ENCODE measurements at regions not wholly inside any gene's neighbourhood (a gene's known extent, or its start where the extent isn't known, plus 50 kb on each side); places are given as distances from the start of the nearest gene placed in this dataset.

DNA sequence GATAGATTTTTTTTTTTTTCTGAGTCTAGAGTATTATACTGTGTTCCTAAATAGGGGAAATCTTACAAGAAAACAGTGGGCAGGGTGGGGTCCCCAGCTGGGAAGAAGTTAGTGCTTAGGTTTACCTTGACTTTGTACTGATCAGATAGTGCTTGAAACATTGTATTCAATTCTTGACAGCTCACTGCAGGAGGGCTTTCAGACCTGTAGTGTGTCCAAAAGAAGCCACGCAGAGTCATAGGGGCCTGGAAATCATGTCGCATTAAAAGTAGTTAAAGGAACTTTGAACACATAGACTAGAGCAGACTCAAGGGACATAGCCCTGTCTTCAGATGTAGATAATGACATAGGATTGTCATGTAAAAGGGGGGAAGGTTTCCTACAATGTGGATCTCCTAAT is 215.4 kb upstream of the NR4A3 start:
- TF ChIP-seq KLF13 (tag; IDR thresholded peaks at IDR 0.05; ENCODE audit: borderline replicate concordance, low read depth) = no peak
- TF ChIP-seq, protein P1, sequence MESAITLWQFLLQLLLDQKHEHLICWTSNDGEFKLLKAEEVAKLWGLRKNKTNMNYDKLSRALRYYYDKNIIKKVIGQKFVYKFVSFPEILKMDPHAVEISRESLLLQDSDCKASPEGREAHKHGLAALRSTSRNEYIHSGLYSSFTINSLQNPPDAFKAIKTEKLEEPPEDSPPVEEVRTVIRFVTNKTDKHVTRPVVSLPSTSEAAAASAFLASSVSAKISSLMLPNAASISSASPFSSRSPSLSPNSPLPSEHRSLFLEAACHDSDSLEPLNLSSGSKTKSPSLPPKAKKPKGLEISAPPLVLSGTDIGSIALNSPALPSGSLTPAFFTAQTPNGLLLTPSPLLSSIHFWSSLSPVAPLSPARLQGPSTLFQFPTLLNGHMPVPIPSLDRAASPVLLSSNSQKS (CRISPR knock-in tag; IDR thresholded peaks at IDR 0.05) = no peak
- TF ChIP-seq, protein P2, sequence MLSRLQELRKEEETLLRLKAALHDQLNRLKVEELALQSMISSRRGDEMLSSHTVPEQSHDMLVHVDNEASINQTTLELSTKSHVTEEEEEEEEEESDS (CRISPR knock-in tag; IDR thresholded peaks at IDR 0.05) = no peak
- TF ChIP-seq, protein P3, sequence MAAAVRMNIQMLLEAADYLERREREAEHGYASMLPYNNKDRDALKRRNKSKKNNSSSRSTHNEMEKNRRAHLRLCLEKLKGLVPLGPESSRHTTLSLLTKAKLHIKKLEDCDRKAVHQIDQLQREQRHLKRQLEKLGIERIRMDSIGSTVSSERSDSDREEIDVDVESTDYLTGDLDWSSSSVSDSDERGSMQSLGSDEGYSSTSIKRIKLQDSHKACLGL (CRISPR knock-in tag; IDR thresholded peaks at IDR 0.05; ENCODE audit: borderline replicate concordance, poor library complexity, severe bottlenecking) = no peak
- TF ChIP-seq POU5F1 (IDR thresholded peaks at IDR 0.05; ENCODE audit: borderline replicate concordance, low read depth, low read length, partially characterized antibody) = no peak
- no peak for TF ChIP-seq PHB2 (IDR thresholded peaks at IDR 0.05; ENCODE audit: low read depth)
- H3K9me3 ChIP-seq (replicated peaks; ENCODE audit: control insufficient read depth, insufficient read depth, low read depth, low read length) = no peaks in the 10 kb centered on the region
- 0 out of 2 replicates have a peak, but pooled peaks cover 3% of the 10 kb centered on the region for H4K20me1 ChIP-seq (replicated peaks; ENCODE audit: control insufficient read depth, insufficient read depth, low read length)
- CTCF ChIA-PET (ENCODE audit: low intra/inter-chr PET ratio) = no interaction called here
- POLR2A ChIA-PET = no interaction called here
- in situ Hi-C loops (cut with MboI) (no loop called here), intact Hi-C loops (cut with micrococcal nuclease) (no loop called here)
- H3K9ac ChIP-seq (ENCODE audit: insufficient read depth in 1 of 2, low read depth in 2 of 2, low read length in 2 of 2) = no peak overlapping the region
- H3K36me3 ChIP-seq (ENCODE audit: control insufficient read depth, insufficient read depth, low read length) = no peaks in the 10 kb centered on the region
- no peak overlapping the region for H3K4me3 ChIP-seq
- FAIRE-seq (no peak), DNase-seq (ENCODE audit: extremely low read depth in 1 of 4, low spot score in 3 of 4) (no peak), ATAC-seq (no peak)
- peaks cover 4 to 6% of the 10 kb centered on the region in 2 experiments; a peak in 2 of 5 replicates for H3K27me3 ChIP-seq (ENCODE audit: control insufficient read depth in 2 of 2, insufficient read depth in 2 of 2, low read length in 2 of 2)
- no TSS peak for BruUV-seq (replicated peaks)
- no peaks in the 10 kb centered on the region for H3K79me2 ChIP-seq (ENCODE audit: control insufficient read depth, insufficient read depth, low read length)
- no peak overlapping the region for H3K27ac ChIP-seq (ENCODE audit: extremely low read depth, low read depth, low read length)
- no peak overlapping the region for H2AFZ ChIP-seq (ENCODE audit: low read depth, low read length)
- H3K4me1 ChIP-seq (replicated peaks in 1 of 2; ENCODE audit: control insufficient read depth in 2 of 2, insufficient read depth in 2 of 2, low read length in 2 of 2) = no peaks in the 10 kb centered on the region
- WGBS (ENCODE audit: insufficient coverage, low coverage, missing lambda C conversion rate) = 0% methylated on average over 2 of the region's 2 CpGs
- no peak overlapping the region for H3K4me2 ChIP-seq (ENCODE audit: insufficient read depth, low read length)
- H3K9me1 ChIP-seq (ENCODE audit: control insufficient read depth, insufficient read depth, low read length) = no peaks in the 10 kb centered on the region
